Uterus (tissue), 3 donors: ENCODE measurements at regions not wholly inside any gene's neighbourhood (a gene's known extent, or its start where the extent isn't known, plus 50 kb on each side); places are given as distances from the start of the nearest gene placed in this dataset.

Experiments used
- DNase-seq, 2 donors: peaks; one replicate each; pipeline ENCODE4 v3.0.0-alpha.2; 2019 to 2020
- H3K27ac ChIP-seq, 2 donors: fragments of 200-600 bp; sonication (generic); 1 replicate in 1 of 2; 2 replicates in 1 of 2; pipeline ENCODE4 v1.5.1; 2016 to 2018
- H3K27me3 ChIP-seq, 2 donors: fragments of 200-600 bp; sonication (generic); one replicate each; pipeline ENCODE4 v1.5.1; 2018 to 2019; ENCODE audit warnings: control low read depth in 1 of 2
- H3K36me3 ChIP-seq, 2 donors: fragments of 200-600 bp; sonication (generic); one replicate each; pipeline ENCODE4 v1.5.1; 2019; ENCODE audit warnings: control low read depth in 1 of 2
- H3K4me1 ChIP-seq, 2 donors: fragments of 200-600 bp; sonication (generic); one replicate each; pipeline ENCODE4 v1.5.1; 2018 to 2019; ENCODE audit warnings: control low read depth in 1 of 2
- H3K4me3 ChIP-seq, 2 donors: fragments of 200-600 bp; sonication (generic); 1 replicate in 1 of 2; 2 replicates in 1 of 2; pipeline ENCODE4 v1.5.1; 2018 to 2019; ENCODE audit warnings: mild to moderate bottlenecking in 1 of 2
- H3K9me3 ChIP-seq, 2 donors: fragments of 200-600 bp; sonication (generic); one replicate each; pipeline ENCODE4 v1.5.1; 2019; ENCODE audit warnings: control low read depth in 1 of 2
- CTCF ChIP-seq, 4 experiments: fragments of 200-600 bp in 2 of 4; fragments of 450-650 bp in 2 of 4; sonication (generic) in 2 of 4; IDR thresholded peaks; one replicate each; pipeline ENCODE4 v1.5.1; 2016 to 2019; ENCODE audit warnings: antibody characterized with exemption in 4 of 4, mild to moderate bottlenecking in 2 of 4, moderate library complexity in 1 of 4
- POLR2A ChIP-seq, 2 donors: fragments of 450-650 bp; IDR thresholded peaks; one replicate each; pipeline ENCODE4 v1.6.1; 2016; ENCODE audit warnings: antibody characterized with exemption in 2 of 2, mild to moderate bottlenecking in 1 of 2, moderate library complexity in 1 of 2
- intact Hi-C: fragments of 100-400 bp; cut with DNase I; formaldehyde crosslinking; loops from one replicate; pipeline ENCODE4 v1.15.1; 2023; ENCODE audit warnings: low total_unique reads
- donor health status: DM: yes; HTN: yes; CAD: no.

GRCh38 chr5:1641560-1642166, 117.9 kb upstream of the LPCAT1 start:
- no peaks in the 10 kb centered on the region for H3K36me3 ChIP-seq
- H3K27me3 ChIP-seq: peaks cover 8 to 19% of the 10 kb centered on the region in 2 donors
- no peak overlapping the region for H3K4me3 ChIP-seq
- TF ChIP-seq CTCF (IDR thresholded peaks at IDR 0.05) (peak; percentile 60 to 71 (median 66)), POLR2A (IDR thresholded peaks at IDR 0.05) (no peak)
- intact Hi-C loops: loop anchor here (10.0 kb wide), 1 partner anchor 477 kb away; no protein-coding TSS in a partner anchor
- no peaks in the 10 kb centered on the region for H3K4me1 ChIP-seq
- no peaks in the 10 kb centered on the region for H3K9me3 ChIP-seq
- peak; percentile 56 to 58 for DNase-seq
- H3K27ac ChIP-seq: no peak overlapping the region

DNA sequence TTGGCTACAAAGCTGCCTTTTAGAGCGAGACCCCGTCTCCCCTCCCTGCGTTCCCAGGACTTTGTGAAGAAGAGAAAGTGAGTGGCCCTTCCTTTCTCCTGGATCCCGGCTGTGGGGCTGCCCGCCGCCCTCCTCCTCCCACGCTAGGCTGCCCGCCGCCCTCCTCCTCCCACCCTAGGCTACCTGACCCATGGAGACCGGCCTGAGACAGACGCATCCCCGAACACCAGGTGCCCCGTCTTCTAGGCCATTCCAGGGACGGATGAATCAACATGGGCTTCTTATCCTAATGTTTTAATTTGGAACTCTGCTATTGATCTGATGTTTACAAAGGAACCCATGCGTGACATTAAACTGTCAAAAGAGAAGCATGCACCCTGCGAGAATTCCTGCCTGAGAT, 117.3 kb upstream of the LPCAT1 start:
- peak in 1 of 2 donors; percentile 5 for DNase-seq

GRCh38 chr5:1640421-1640881, 116.7 kb upstream of the LPCAT1 start:
- H3K27me3 ChIP-seq: peaks cover 8 to 19% of the 10 kb centered on the region in 2 donors
- H3K27ac ChIP-seq: no peak overlapping the region
- H3K9me3 ChIP-seq: no peaks in the 10 kb centered on the region
- intact Hi-C loops: loop anchor here (10.0 kb wide), 1 partner anchor 476 kb away; no protein-coding TSS in a partner anchor
- TF ChIP-seq POLR2A (IDR thresholded peaks at IDR 0.05) (no peak), CTCF (IDR thresholded peaks at IDR 0.05) (no peak)
- DNase-seq: peak in 1 of 2 donors; percentile 3
- H3K4me3 ChIP-seq: no peak overlapping the region
- no peaks in the 10 kb centered on the region for H3K4me1 ChIP-seq
- H3K36me3 ChIP-seq: no peaks in the 10 kb centered on the region

More for the DNA sequence above, 117.3 kb upstream of the LPCAT1 start:
- intact Hi-C loops: loop anchor here (10.0 kb wide), 1 partner anchor 476 kb away; no protein-coding TSS in a partner anchor
- Histone ChIP-seq H3K27me3 (peaks cover 8 to 19% of the 10 kb centered on the region in 2 donors), H3K27ac (no peak overlapping the region), H3K4me1 (no peaks in the 10 kb centered on the region), H3K36me3 (no peaks in the 10 kb centered on the region), H3K4me3 (no peak overlapping the region), H3K9me3 (no peaks in the 10 kb centered on the region)
- no peak for TF ChIP-seq CTCF (IDR thresholded peaks at IDR 0.05)
- TF ChIP-seq POLR2A (IDR thresholded peaks at IDR 0.05): no peak

DNA sequence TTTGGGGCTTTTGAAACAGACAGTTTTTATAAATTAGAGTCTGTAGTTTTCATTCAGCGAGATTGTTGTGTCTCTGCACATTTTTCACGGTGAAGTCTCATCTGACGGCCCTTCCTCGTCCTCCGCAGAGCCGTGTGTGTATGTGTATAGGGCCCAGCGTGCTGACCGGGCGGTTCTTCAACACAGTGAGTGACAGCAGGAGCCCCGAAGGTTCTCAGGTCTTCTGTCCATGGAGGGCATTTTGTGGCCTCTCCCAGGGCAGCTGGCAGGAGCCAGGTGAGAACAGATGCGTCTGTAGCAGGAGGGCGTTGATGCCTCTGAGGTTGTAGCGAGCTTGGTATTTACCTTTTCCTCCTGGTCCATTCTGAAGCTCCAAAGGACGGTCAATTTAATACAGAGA, 116.0 kb upstream of the LPCAT1 start:
- DNase-seq: no peak
- H3K9me3 ChIP-seq: no peaks in the 10 kb centered on the region
- intact Hi-C loops: loop anchor here (10.0 kb wide), 1 partner anchor 475 kb away; no protein-coding TSS in a partner anchor
- no peak overlapping the region for H3K4me3 ChIP-seq
- H3K27ac ChIP-seq: no peak overlapping the region
- no peaks in the 10 kb centered on the region for H3K4me1 ChIP-seq
- TF ChIP-seq POLR2A (IDR thresholded peaks at IDR 0.05): no peak
- TF ChIP-seq CTCF (IDR thresholded peaks at IDR 0.05): no peak
- no peaks in the 10 kb centered on the region for H3K36me3 ChIP-seq
- H3K27me3 ChIP-seq: peaks cover 8 to 19% of the 10 kb centered on the region in 2 donors

DNA sequence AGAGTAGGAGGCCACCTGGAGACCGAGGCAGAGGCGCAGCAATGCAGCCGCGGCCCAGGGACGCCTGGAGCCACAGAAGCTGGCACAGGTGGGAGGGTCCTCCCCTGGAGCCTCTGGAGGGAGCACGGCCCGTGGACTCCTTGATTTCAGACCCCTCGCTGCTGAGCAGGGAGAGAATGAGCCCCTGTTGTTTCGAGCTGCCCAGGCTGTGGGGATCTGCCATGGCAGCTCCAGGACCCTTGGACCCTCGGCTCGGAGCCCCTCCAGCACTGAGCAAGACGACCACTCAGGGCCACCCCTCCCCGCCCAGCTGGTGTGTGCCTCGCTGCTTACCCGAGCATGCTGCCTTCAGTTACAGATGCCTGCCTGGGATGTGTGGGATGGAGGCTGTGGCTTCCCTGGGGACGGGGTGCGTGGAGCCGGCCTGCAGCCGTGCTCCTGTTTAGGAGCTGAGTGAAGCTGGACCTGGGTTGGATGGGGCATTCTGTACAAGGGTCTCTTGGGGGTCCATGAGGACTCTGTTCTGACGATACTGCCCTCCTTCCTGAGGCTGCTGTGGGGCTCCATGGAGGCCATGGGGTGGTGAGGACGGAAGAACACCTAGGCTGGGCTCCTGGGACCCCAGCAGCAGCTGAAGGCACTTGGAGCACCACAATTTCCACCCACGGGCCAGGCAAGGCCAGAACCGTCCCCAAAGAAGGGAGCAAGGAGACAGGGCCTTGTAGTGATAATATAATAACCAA, 115.1 kb upstream of the LPCAT1 start:
- peaks cover 4 to 14% of the 10 kb centered on the region in 2 donors for H3K27me3 ChIP-seq

More for the DNA sequence above, 115.1 kb upstream of the LPCAT1 start:
- Histone ChIP-seq H3K9me3 (no peaks in the 10 kb centered on the region), H3K36me3 (no peaks in the 10 kb centered on the region), H3K4me1 (no peaks in the 10 kb centered on the region), H3K27ac (no peak overlapping the region), H3K4me3 (no peak overlapping the region)
- intact Hi-C loops: no loop called here
- DNase-seq: peak; percentile 1 to 10
- TF ChIP-seq POLR2A (IDR thresholded peaks at IDR 0.05) (no peak), CTCF (IDR thresholded peaks at IDR 0.05) (no peak)
